H9 (cell line): ENCODE measurements at regions not wholly inside any gene's neighbourhood (a gene's known extent, or its start where the extent isn't known, plus 50 kb on each side); places are given as distances from the start of the nearest gene placed in this dataset.

Experiments used
- DNase-seq: peaks from one replicate; pipeline ENCODE4 v3.0.0-alpha.2; 2017
- H2AFZ ChIP-seq: one replicate; pipeline ENCODE4 v1.6.1; 2013; ENCODE audit warnings: mild to moderate bottlenecking, low read length, control low read depth, moderate library complexity
- H2AK5ac ChIP-seq: 2 replicates; pipeline ENCODE4 v1.6.1; 2013; ENCODE audit warnings: low read length, control low read depth, mixed read lengths; ENCODE audit not compliant: insufficient read length
- H2BK120ac ChIP-seq: one replicate; pipeline ENCODE4 v1.6.1; 2013; ENCODE audit warnings: low read depth, mild to moderate bottlenecking, low read length, control low read depth, inconsistent platforms; ENCODE audit not compliant: poor library complexity, severe bottlenecking
- H2BK12ac ChIP-seq: 2 replicates; pipeline ENCODE4 v1.6.1; 2013; ENCODE audit warnings: low read length, control low read depth, mixed read lengths, low read depth; ENCODE audit not compliant: insufficient read length
- H2BK15ac ChIP-seq: 2 replicates; pipeline ENCODE4 v1.6.1; 2013; ENCODE audit warnings: low read depth, low read length, control low read depth
- H2BK20ac ChIP-seq: one replicate; pipeline ENCODE4 v1.6.1; 2013; ENCODE audit warnings: low read depth, mild to moderate bottlenecking, low read length, control low read depth, inconsistent platforms; ENCODE audit not compliant: poor library complexity, severe bottlenecking
- H2BK5ac ChIP-seq: 2 replicates; pipeline ENCODE4 v1.6.1; 2013; ENCODE audit warnings: low read length, control low read depth, mixed read lengths; ENCODE audit not compliant: insufficient read length
- H3K14ac ChIP-seq: 2 replicates; pipeline ENCODE4 v1.6.1; 2013; ENCODE audit warnings: low read length, control low read depth; ENCODE audit not compliant: insufficient read depth
- H3K18ac ChIP-seq: 2 replicates; pipeline ENCODE4 v1.6.1; 2013; ENCODE audit warnings: low read depth, mild to moderate bottlenecking, mixed read lengths, low read length, control low read depth; ENCODE audit not compliant: insufficient read length
- H3K23ac ChIP-seq: 2 replicates; pipeline ENCODE4 v1.6.1; 2013; ENCODE audit warnings: low read length, control low read depth, mixed read lengths, low read depth; ENCODE audit not compliant: insufficient read length
- H3K23me2 ChIP-seq: 2 replicates; pipeline ENCODE4 v1.6.1; 2013; ENCODE audit warnings: low read depth, mild to moderate bottlenecking, mixed read lengths, low read length, control low read depth; ENCODE audit not compliant: insufficient read length, poor library complexity, severe bottlenecking
- H3K27ac ChIP-seq: 2 replicates; pipeline ENCODE4 v1.5.1; 2013; ENCODE audit warnings: low read length, control low read depth, mixed read lengths, low read depth; ENCODE audit not compliant: insufficient read length
- H3K27me3 ChIP-seq: 2 replicates; pipeline ENCODE4 v1.6.1; 2013; ENCODE audit warnings: low read length, control low read depth, inconsistent platforms; ENCODE audit not compliant: insufficient read depth
- H3K4ac ChIP-seq: 2 replicates; pipeline ENCODE4 v1.6.1; 2013; ENCODE audit warnings: low read depth, mild to moderate bottlenecking, control low read depth, inconsistent platforms, low read length, moderate library complexity
- H3K4me1 ChIP-seq: 2 replicates; pipeline ENCODE4 v1.6.1; 2013; ENCODE audit warnings: low read length, control low read depth, inconsistent platforms; ENCODE audit not compliant: insufficient read depth
- H3K4me2 ChIP-seq: 2 replicates; pipeline ENCODE4 v1.6.1; 2013; ENCODE audit warnings: low read length, control low read depth, mixed read lengths; ENCODE audit not compliant: insufficient read length, insufficient read depth
- H3K56ac ChIP-seq: 2 replicates; pipeline ENCODE4 v1.6.1; 2013; ENCODE audit warnings: low read depth, mild to moderate bottlenecking, mixed read lengths, low read length, control low read depth; ENCODE audit not compliant: insufficient read length
- H3K79me1 ChIP-seq: 2 replicates; pipeline ENCODE4 v1.6.1; 2013; ENCODE audit warnings: low read depth, mild to moderate bottlenecking, moderate library complexity, low read length, control low read depth, inconsistent platforms; ENCODE audit not compliant: insufficient read depth, poor library complexity, severe bottlenecking
- H3K79me2 ChIP-seq: 2 replicates; pipeline ENCODE4 v1.6.1; 2013; ENCODE audit warnings: low read length, control low read depth, inconsistent platforms; ENCODE audit not compliant: insufficient read depth
- H3K9ac ChIP-seq: 2 replicates; pipeline ENCODE4 v1.6.1; 2013; ENCODE audit warnings: low read length, control low read depth, mixed read lengths; ENCODE audit not compliant: insufficient read length; ENCODE audit errors: extremely low read depth
- H3K9me3 ChIP-seq: one replicate; pipeline ENCODE4 v1.6.1; 2013; ENCODE audit warnings: low read depth, low read length, inconsistent platforms; ENCODE audit not compliant: control insufficient read depth
- H3T11ph ChIP-seq: one replicate; pipeline ENCODE4 v1.6.1; 2013; ENCODE audit warnings: mild to moderate bottlenecking, low read length, control low read depth, inconsistent platforms
- H4K20me1 ChIP-seq: one replicate; pipeline ENCODE4 v1.6.1; 2013; ENCODE audit not compliant: control insufficient read depth, insufficient read length, insufficient read depth
- H4K5ac ChIP-seq: 2 replicates; pipeline ENCODE4 v1.6.1; 2013; ENCODE audit warnings: low read depth, mild to moderate bottlenecking, mixed read lengths, low read length, control low read depth; ENCODE audit not compliant: insufficient read length
- H4K8ac ChIP-seq: replicated peaks from 2 replicates; pipeline ENCODE4 v1.6.1; 2013; ENCODE audit warnings: low read length, control low read depth, mixed read lengths, low read depth; ENCODE audit not compliant: insufficient read length
- H4K91ac ChIP-seq: 2 replicates; pipeline ENCODE4 v1.6.1; 2013; ENCODE audit warnings: low read depth, mild to moderate bottlenecking, moderate library complexity, mixed read lengths, low read length, control low read depth; ENCODE audit not compliant: insufficient read length
- H3K27ac Mint-ChIP-seq, 3 experiments: 2 replicates in 2 of 3; 3 replicates in 1 of 3; pipeline ENCODE4 v1.8.0; 2020 to 2021; ENCODE audit warnings: mixed read lengths in 3 of 3, mild to moderate bottlenecking in 1 of 3, moderate library complexity in 1 of 3
- H3K27me3 Mint-ChIP-seq: 2 replicates; pipeline ENCODE4 v1.8.0; 2021; ENCODE audit warnings: low read depth, mild to moderate bottlenecking, moderate library complexity, mixed read lengths
- H3K36me3 Mint-ChIP-seq, 3 experiments: 2 replicates in 2 of 3; 3 replicates in 1 of 3; pipeline ENCODE4 v1.8.0; 2020 to 2021; ENCODE audit warnings: low read depth in 3 of 3, mixed read lengths in 3 of 3; ENCODE audit not compliant: insufficient read depth in 1 of 3
- H3K4me1 Mint-ChIP-seq, 2 experiments: 2 replicates each; pipeline ENCODE4 v1.8.0; 2020; ENCODE audit warnings: mixed read lengths in 2 of 2
- H3K4me3 Mint-ChIP-seq, 2 experiments: 2 replicates in 1 of 2; 3 replicates in 1 of 2; pipeline ENCODE4 v1.8.0; 2020 to 2021; ENCODE audit warnings: mild to moderate bottlenecking in 2 of 2, mixed read lengths in 2 of 2, moderate library complexity in 1 of 2
- H3K9me3 Mint-ChIP-seq, 2 experiments: 2 replicates in 1 of 2; 3 replicates in 1 of 2; pipeline ENCODE4 v1.8.0; 2020; ENCODE audit warnings: mild to moderate bottlenecking in 2 of 2, mixed read lengths in 2 of 2, moderate library complexity in 1 of 2
- CTCF ChIP-seq: fragments of 200-600 bp; sonication (generic); conservative IDR thresholded peaks from 3 replicates; pipeline ENCODE4 v1.8.0; 2021; ENCODE audit warnings: antibody characterized with exemption, mild to moderate bottlenecking
- WGBS: extraction: QIAGEN DNeasy Blood & Tissue Kit; methylation state at CpG from one replicate; pipeline ENCODE4 v1.1.7; 2013; ENCODE audit warnings: missing lambda C conversion rate, low lambda C conversion rate, mixed read lengths; ENCODE audit not compliant: insufficient read length; ENCODE audit errors: extremely low coverage; 5-methylcytosine and 5-hydroxymethylcytosine counted together

- H3K27me3 ChIP-seq = no peaks in the 10 kb centered on the region
- H3K56ac ChIP-seq = no peak overlapping the region
- no peaks in the 10 kb centered on the region for H4K20me1 ChIP-seq
- H3K23ac ChIP-seq = no peak overlapping the region
- H3K79me1 ChIP-seq = no peaks in the 10 kb centered on the region
- no peak overlapping the region for H2BK5ac ChIP-seq
- no peak overlapping the region for H3K9ac ChIP-seq
- Mint-ChIP-seq H3K27ac (no peak overlapping the region), H3K4me3 (no peak overlapping the region), H3K36me3 (no peaks in the 10 kb centered on the region), H3K4me1 (peaks cover 13 to 16% of the 10 kb centered on the region in 2 experiments), H3K27me3 (peaks cover 4% of the 10 kb centered on the region; the same call in 1 of the 2 replicates), H3K9me3 (no peaks in the 10 kb centered on the region)
- H4K5ac ChIP-seq = no peak overlapping the region
- H3K4me2 ChIP-seq = no peak overlapping the region
- whole genome bisulfite sequencing = no CpG with 5 or more reads among the region's 3 CpGs
- H3T11ph ChIP-seq = no peak overlapping the region
- no peak overlapping the region for H2AK5ac ChIP-seq
- no peak overlapping the region for H3K4ac ChIP-seq
- no peaks in the 10 kb centered on the region for H3K4me1 ChIP-seq
- no peak for TF ChIP-seq CTCF
- H4K91ac ChIP-seq = no peak overlapping the region
- no peak overlapping the region for H2AFZ ChIP-seq
- no peak overlapping the region for H4K8ac ChIP-seq
- no peak overlapping the region for H3K18ac ChIP-seq
- no peak overlapping the region for H2BK20ac ChIP-seq
- no peak overlapping the region for H2BK15ac ChIP-seq
- no peaks in the 10 kb centered on the region for H3K79me2 ChIP-seq
- H3K27ac ChIP-seq = no peak overlapping the region
- H2BK120ac ChIP-seq = no peak overlapping the region
- H3K14ac ChIP-seq = no peak overlapping the region
- DNase-seq = no peak
- H3K9me3 ChIP-seq = no peaks in the 10 kb centered on the region
- H2BK12ac ChIP-seq = no peak overlapping the region
- H3K23me2 ChIP-seq = no peaks in the 10 kb centered on the region
Measured at GRCh38 chr3:59483191-59483590, 433.4 kb upstream of the CFAP20DC start.
